HUDEP-2 (cell line): ENCODE measurements at regions not wholly inside any gene's neighbourhood (a gene's known extent, or its start where the extent isn't known, plus 50 kb on each side); places are given as distances from the start of the nearest gene placed in this dataset.

ENCODE experiments used
- DNase-seq, 76 experiments: peaks; one replicate each; lab custom pipeline; 2025; ENCODE audit not compliant: unreplicated experiment in 76 of 76; lab: John Stamatoyannopoulos, UW

GRCh38 chr5:82812575-82812974 is 264.6 kb downstream of the TMEM167A start:
- no peak for DNase-seq

- DNase-seq, result no peak
Measured at GRCh38 chr5:82811490-82811889, 265.7 kb downstream of the TMEM167A start.

- no peak for DNase-seq
Measured at GRCh38 chr5:82809420-82810143, 267.6 kb downstream of the TMEM167A start.

GRCh38 chr5:82808960-82809359 is 268.2 kb downstream of the TMEM167A start:
- DNase-seq, result peak in 3 of 76 experiments; percentile 3 to 21 (median 3)

- no peak for DNase-seq
Measured at GRCh38 chr5:82807021-82807420, 270.2 kb downstream of the TMEM167A start.

- DNase-seq, result no peak
Measured at GRCh38 chr5:82806513-82806912, 270.7 kb downstream of the TMEM167A start.

- no peak for DNase-seq
Measured at GRCh38 chr5:82804155-82804690, 273.0 kb downstream of the TMEM167A start.

- DNase-seq, result no peak
Measured at GRCh38 chr5:82802954-82803353, 274.2 kb downstream of the TMEM167A start.

- DNase-seq, result no peak
Measured at GRCh38 chr5:82800826-82801225, 276.4 kb downstream of the TMEM167A start.

- no peak for DNase-seq
Measured at GRCh38 chr5:82799361-82800077, 277.7 kb downstream of the TMEM167A start.

- no peak for DNase-seq
Measured at GRCh38 chr5:82798676-82799075, 278.5 kb downstream of the TMEM167A start.

- no peak for DNase-seq
Measured at GRCh38 chr5:82796643-82797416, 280.4 kb downstream of the TMEM167A start.

- no peak for DNase-seq
Measured at GRCh38 chr5:82794876-82795275, 282.3 kb downstream of the TMEM167A start.

GRCh38 chr5:82793808-82794419 is 283.3 kb downstream of the TMEM167A start:
- peak in 18 of 76 experiments; percentile 1 to 40 (median 10) for DNase-seq

GRCh38 chr5:82792096-82792495 is 285.1 kb downstream of the TMEM167A start:
- no peak for DNase-seq

GRCh38 chr5:82789095-82789494 is 288.1 kb downstream of the TMEM167A start:
- DNase-seq, result no peak

GRCh38 chr5:82786748-82787147 is 290.4 kb downstream of the TMEM167A start:
- DNase-seq, result no peak

- DNase-seq, result no peak
Measured at GRCh38 chr5:82785882-82786509, 291.2 kb downstream of the TMEM167A start.

GRCh38 chr5:82785456-82785855 is 291.7 kb downstream of the TMEM167A start:
- DNase-seq, result no peak

GRCh38 chr5:82784521-82784920 is 292.7 kb downstream of the TMEM167A start:
- no peak for DNase-seq
